ENCODE measurements at regions not wholly inside any gene's neighbourhood (a gene's known extent, or its start where the extent isn't known, plus 50 kb on each side); places are given as distances from the start of the nearest gene placed in this dataset.

- no peaks in the 10 kb centered on the region for H3K4me1 ChIP-seq (ENCODE audit: control insufficient read depth, insufficient read depth, low read length)
- no peak for DNase-seq
- Mint-ChIP-seq H3K27me3 (ENCODE audit: low read depth in 2 of 2) (peaks cover 2 to 5% of the 10 kb centered on the region in 2 donors), H3K36me3 (no peaks in the 10 kb centered on the region), H3K4me1 (no peaks in the 10 kb centered on the region), H3K27ac (no peak overlapping the region), H3K4me3 (no peak overlapping the region), H3K9me3 (no peaks in the 10 kb centered on the region)
- no peaks in the 10 kb centered on the region for H3K36me3 ChIP-seq (ENCODE audit: control insufficient read depth, insufficient read depth, low read length)
- no peaks in the 10 kb centered on the region for H3K27me3 ChIP-seq (ENCODE audit: control insufficient read depth, insufficient read depth, low read length)
- intact Hi-C loops (cut with micrococcal nuclease), result no loop called here
- H3K27ac ChIP-seq (ENCODE audit: low read length), result no peak overlapping the region
- no peaks in the 10 kb centered on the region for H3K9me3 ChIP-seq (ENCODE audit: control insufficient read depth, insufficient read depth, low read length)
- TF ChIP-seq, protein P1, sequence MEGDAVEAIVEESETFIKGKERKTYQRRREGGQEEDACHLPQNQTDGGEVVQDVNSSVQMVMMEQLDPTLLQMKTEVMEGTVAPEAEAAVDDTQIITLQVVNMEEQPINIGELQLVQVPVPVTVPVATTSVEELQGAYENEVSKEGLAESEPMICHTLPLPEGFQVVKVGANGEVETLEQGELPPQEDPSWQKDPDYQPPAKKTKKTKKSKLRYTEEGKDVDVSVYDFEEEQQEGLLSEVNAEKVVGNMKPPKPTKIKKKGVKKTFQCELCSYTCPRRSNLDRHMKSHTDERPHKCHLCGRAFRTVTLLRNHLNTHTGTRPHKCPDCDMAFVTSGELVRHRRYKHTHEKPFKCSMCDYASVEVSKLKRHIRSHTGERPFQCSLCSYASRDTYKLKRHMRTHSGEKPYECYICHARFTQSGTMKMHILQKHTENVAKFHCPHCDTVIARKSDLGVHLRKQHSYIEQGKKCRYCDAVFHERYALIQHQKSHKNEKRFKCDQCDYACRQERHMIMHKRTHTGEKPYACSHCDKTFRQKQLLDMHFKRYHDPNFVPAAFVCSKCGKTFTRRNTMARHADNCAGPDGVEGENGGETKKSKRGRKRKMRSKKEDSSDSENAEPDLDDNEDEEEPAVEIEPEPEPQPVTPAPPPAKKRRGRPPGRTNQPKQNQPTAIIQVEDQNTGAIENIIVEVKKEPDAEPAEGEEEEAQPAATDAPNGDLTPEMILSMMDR (IDR thresholded peaks at IDR 0.05), result no peak
- ATAC-seq, result no peak
- H3K4me3 ChIP-seq (ENCODE audit: low read length), result no peak overlapping the region
Measured at GRCh38 chr13:24022568-24022967, 125.3 kb upstream of the C1QTNF9B start.

DNA sequence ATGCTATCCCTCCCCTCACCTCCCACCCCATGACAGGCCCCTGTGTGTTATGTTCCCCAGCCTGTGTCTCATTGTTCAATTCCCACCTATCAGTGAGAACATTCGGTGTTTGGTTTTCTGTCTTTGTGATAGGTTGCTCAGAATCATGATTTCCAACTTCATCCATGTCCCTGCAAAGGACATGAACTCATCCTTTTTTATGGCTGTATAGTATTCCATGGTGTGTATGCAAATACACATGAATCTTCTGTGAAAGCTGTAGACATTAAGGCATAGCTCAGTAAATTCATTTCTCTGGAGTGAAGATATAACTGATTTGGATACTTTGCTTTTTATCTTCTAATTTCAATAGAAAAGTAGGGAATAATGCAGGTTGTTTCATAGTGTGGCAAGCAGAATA is 125.8 kb upstream of the C1QTNF9B start:
- Histone ChIP-seq H3K4me3 (ENCODE audit: low read length) (no peak overlapping the region), H3K9me3 (ENCODE audit: control insufficient read depth, insufficient read depth, low read length) (no peaks in the 10 kb centered on the region), H3K27me3 (ENCODE audit: control insufficient read depth, insufficient read depth, low read length) (no peaks in the 10 kb centered on the region), H3K36me3 (ENCODE audit: control insufficient read depth, insufficient read depth, low read length) (no peaks in the 10 kb centered on the region), H3K4me1 (ENCODE audit: control insufficient read depth, insufficient read depth, low read length) (no peaks in the 10 kb centered on the region), H3K27ac (ENCODE audit: low read length) (no peak overlapping the region)
- intact Hi-C loops (cut with micrococcal nuclease), result no loop called here
- H3K4me3 Mint-ChIP-seq, result no peak overlapping the region
- WGBS (ENCODE audit: insufficient coverage), result no CpG with 5 or more reads among the region's 1 CpG
- DNase-seq (no peak), ATAC-seq (no peak)
- H3K4me1 Mint-ChIP-seq, result no peaks in the 10 kb centered on the region
- no peak overlapping the region for H3K27ac Mint-ChIP-seq
- peaks cover 2 to 5% of the 10 kb centered on the region in 2 donors for H3K27me3 Mint-ChIP-seq (ENCODE audit: low read depth in 2 of 2)
- TF ChIP-seq, protein P1 (IDR thresholded peaks at IDR 0.05), result no peak
- no peaks in the 10 kb centered on the region for H3K9me3 Mint-ChIP-seq
- no peaks in the 10 kb centered on the region for H3K36me3 Mint-ChIP-seq

GRCh38 chr13:24027494-24027893 is 130.2 kb upstream of the C1QTNF9B start:
- intact Hi-C loops (cut with micrococcal nuclease), result no loop called here

GRCh38 chr13:24032252-24032651 is 128.3 kb upstream of the SPATA13 start:
- Histone ChIP-seq H3K9me3 (ENCODE audit: control insufficient read depth, insufficient read depth, low read length) (no peaks in the 10 kb centered on the region), H3K36me3 (ENCODE audit: control insufficient read depth, insufficient read depth, low read length) (no peaks in the 10 kb centered on the region), H3K4me3 (ENCODE audit: low read length) (no peak overlapping the region), H3K27me3 (ENCODE audit: control insufficient read depth, insufficient read depth, low read length) (no peaks in the 10 kb centered on the region), H3K27ac (ENCODE audit: low read length) (no peak overlapping the region), H3K4me1 (ENCODE audit: control insufficient read depth, insufficient read depth, low read length) (no peaks in the 10 kb centered on the region)
- H3K4me1 Mint-ChIP-seq, result no peaks in the 10 kb centered on the region
- H3K36me3 Mint-ChIP-seq, result no peaks in the 10 kb centered on the region
- H3K9me3 Mint-ChIP-seq, result no peaks in the 10 kb centered on the region
- H3K27ac Mint-ChIP-seq, result no peak overlapping the region
- DNase-seq (no peak), ATAC-seq (no peak)
- WGBS (ENCODE audit: insufficient coverage), result 88% methylated on average over 2 of the region's 2 CpGs
- TF ChIP-seq, protein P1 (IDR thresholded peaks at IDR 0.05), result no peak
- H3K27me3 Mint-ChIP-seq (ENCODE audit: low read depth in 2 of 2), result peaks cover 11 to 35% of the 10 kb centered on the region in 2 donors
- no peak overlapping the region for H3K4me3 Mint-ChIP-seq
- intact Hi-C loops (cut with micrococcal nuclease), result no loop called here

More at GRCh38 chr13:24027494-24027893, 130.2 kb upstream of the C1QTNF9B start:
- 24% methylated on average over 3 of the region's 4 CpGs for WGBS (ENCODE audit: insufficient coverage)
- no peak overlapping the region for H3K27ac ChIP-seq (ENCODE audit: low read length)
- no peaks in the 10 kb centered on the region for H3K9me3 ChIP-seq (ENCODE audit: control insufficient read depth, insufficient read depth, low read length)
- Mint-ChIP-seq H3K27me3 (ENCODE audit: low read depth in 2 of 2) (peaks cover 11 to 31% of the 10 kb centered on the region in 2 donors), H3K36me3 (no peaks in the 10 kb centered on the region), H3K27ac (no peak overlapping the region), H3K9me3 (no peaks in the 10 kb centered on the region), H3K4me1 (no peaks in the 10 kb centered on the region), H3K4me3 (no peak overlapping the region)
- DNase-seq (no peak), ATAC-seq (no peak)
- TF ChIP-seq, protein P1 (IDR thresholded peaks at IDR 0.05), result no peak
- no peak overlapping the region for H3K4me3 ChIP-seq (ENCODE audit: low read length)
- no peaks in the 10 kb centered on the region for H3K4me1 ChIP-seq (ENCODE audit: control insufficient read depth, insufficient read depth, low read length)
- H3K27me3 ChIP-seq (ENCODE audit: control insufficient read depth, insufficient read depth, low read length), result no peaks in the 10 kb centered on the region
- no peaks in the 10 kb centered on the region for H3K36me3 ChIP-seq (ENCODE audit: control insufficient read depth, insufficient read depth, low read length)
